HepG2 (cell line): ENCODE measurements at regions not wholly inside any gene's neighbourhood (a gene's known extent, or its start where the extent isn't known, plus 50 kb on each side); places are given as distances from the start of the nearest gene placed in this dataset.

ENCODE experiments used
- ATAC-seq: fragments of 200-7000 bp; cut with Tn5 transposase; 3 replicates; pipeline ENCODE4 v1.9.1; 2020; ENCODE audit warnings: mild to moderate bottlenecking, moderate library complexity
- BruUV-seq: library from RNA; stranded (reverse); fragments of 400-500 nt; replicated peaks from 2 replicates; lab custom pipeline; 2021; lab: Mats Ljungman, UMichigan
- CTCF ChIA-PET: fragments of 300-600 bp; formaldehyde crosslinking; extraction: SDS; loops from one replicate; lab custom pipeline; 2021; ENCODE audit warnings: low total read pairs, inconsistent platforms, low intra/inter-chr PET ratio; lab: Yijun Ruan, JAX
- POLR2A ChIA-PET: fragments of 350-600 bp; sonication (Branson Sonifier 250); formaldehyde crosslinking; loops from one replicate; lab custom pipeline; 2020; ENCODE audit warnings: antibody characterized with exemption, inconsistent platforms; lab: Yijun Ruan, JAX
- DNase-seq: peaks from one replicate; pipeline ENCODE4 v3.0.0-alpha.2; 2015; ENCODE audit warnings: low spot score
- FAIRE-seq: peaks from 3 replicates; lab custom pipeline; 2011; peaks lifted over from hg19 to GRCh38; lab: Jason Lieb, UNC
- H2AFZ ChIP-seq: one replicate; pipeline ENCODE4 v1.6.1; 2011; ENCODE audit warnings: low read length, inconsistent platforms
- H3K27ac ChIP-seq: fragments of 300-600 bp; 3 replicates; pipeline ENCODE4 v1.8.0; 2011; ENCODE audit warnings: mixed run types, mild to moderate bottlenecking, mixed read lengths, low read length, inconsistent platforms; ENCODE audit not compliant: insufficient read depth; ENCODE audit errors: extremely low read length
- H3K27me3 ChIP-seq, 2 experiments: fragments of 200-600 bp in 1 of 2; 2 replicates in 1 of 2; 3 replicates in 1 of 2; pipeline versions ENCODE4 v1.6.0 to v1.8.0; 2011; ENCODE audit warnings: low read length in 2 of 2, mild to moderate bottlenecking in 2 of 2, moderate library complexity in 2 of 2, inconsistent platforms in 1 of 2; ENCODE audit not compliant: insufficient read depth in 2 of 2, control insufficient read depth in 1 of 2
- H3K36me3 ChIP-seq, 2 experiments: fragments of 200-600 bp in 1 of 2; replicated peaks in 1 of 2; 2 replicates in 1 of 2; 3 replicates in 1 of 2; pipeline versions ENCODE4 v1.5.1 to v1.8.0; 2011; ENCODE audit warnings: low read length in 2 of 2, inconsistent platforms in 1 of 2; ENCODE audit not compliant: insufficient read depth in 2 of 2, control insufficient read depth in 1 of 2
- H3K4me1 ChIP-seq: 2 replicates; pipeline ENCODE4 v1.5.1; 2012; ENCODE audit warnings: low read length, inconsistent platforms; ENCODE audit not compliant: insufficient read depth
- H3K4me2 ChIP-seq: 2 replicates; pipeline ENCODE4 v1.6.0; 2011; ENCODE audit warnings: low read depth, low read length, inconsistent platforms
- H3K4me3 ChIP-seq, 3 experiments: fragments of 200-600 bp in 1 of 3; sonication (generic), shearing (Covaris generic) in 1 of 3; replicated peaks in 1 of 3; 2 replicates each; pipeline ENCODE4 v1.5.1; 2011 to 2016; ENCODE audit warnings: low read length in 3 of 3, inconsistent platforms in 2 of 3, low read depth in 2 of 3, mild to moderate bottlenecking in 2 of 3, control low read depth in 1 of 3, mixed read lengths in 1 of 3; ENCODE audit not compliant: insufficient read depth in 1 of 3
- H3K79me2 ChIP-seq: one replicate; pipeline ENCODE4 v1.6.1; 2011; ENCODE audit warnings: low read length, inconsistent platforms; ENCODE audit not compliant: insufficient read depth
- H3K9ac ChIP-seq: 2 replicates; pipeline ENCODE4 v1.6.0; 2011; ENCODE audit warnings: mild to moderate bottlenecking, low read depth, low read length, inconsistent platforms; ENCODE audit not compliant: insufficient read depth
- H3K9me3 ChIP-seq: 2 replicates; pipeline ENCODE4 v1.5.1; 2012; ENCODE audit warnings: mild to moderate bottlenecking, low read length
- H4K20me1 ChIP-seq: 2 replicates; pipeline ENCODE4 v1.6.0; 2011; ENCODE audit warnings: inconsistent platforms, mild to moderate bottlenecking, low read length, moderate library complexity; ENCODE audit not compliant: insufficient read depth
- HNRNPL ChIP-seq: fragments of 200-400 bp; formaldehyde crosslinking; IDR thresholded peaks from 2 replicates; pipeline ENCODE4 v1.6.1; 2017; ENCODE audit warnings: mild to moderate bottlenecking, low read depth, low read length
- MAFF ChIP-seq: IDR thresholded peaks from 2 replicates; pipeline ENCODE4 v1.6.1; 2011; ENCODE audit warnings: low read depth, low read length, improper control_type of control experiment
- MAFK ChIP-seq, 2 experiments: IDR thresholded peaks in 1 of 2; conservative IDR thresholded peaks in 1 of 2; 2 replicates each; pipeline ENCODE4 v1.6.1; 2011; ENCODE audit warnings: improper control_type of control experiment in 2 of 2, low read length in 2 of 2
- REXO4 ChIP-seq: sonication (generic); formaldehyde crosslinking; IDR thresholded peaks from 2 replicates; pipeline ENCODE4 v1.8.0; 2022; ENCODE audit warnings: missing genetic modification reagents, mild to moderate bottlenecking, borderline replicate concordance
- XRCC5 ChIP-seq: fragments of 200-400 bp; formaldehyde crosslinking; optimal IDR thresholded peaks from 2 replicates; pipeline ENCODE3; 2017; ENCODE audit warnings: mild to moderate bottlenecking, low read length
- ZNF660 ChIP-seq: sonication (generic); formaldehyde crosslinking; IDR thresholded peaks from 2 replicates; pipeline ENCODE4 v1.5.1; 2020; ENCODE audit warnings: mild to moderate bottlenecking, low read depth, missing genetic modification reagents, borderline replicate concordance
- WGBS: methylation state at CpG from one replicate; pipeline ENCODE4 v1.1.6; 2017; ENCODE audit warnings: low lambda C conversion rate; 5-methylcytosine and 5-hydroxymethylcytosine counted together
- in situ Hi-C: cut with HindIII; loops from 2 replicates; pipeline ENCODE4 v1.10.0; 2017; ENCODE audit warnings: low pct_unique_long_range_greater_than_20kb; ENCODE audit not compliant: extremely low pct_ligation_motif_present
- intact Hi-C: fragments of 100-400 bp; cut with micrococcal nuclease; formaldehyde crosslinking; loops from one replicate; pipeline ENCODE4 v1.10.0; 2022; ENCODE audit not compliant: unreplicated experiment
- TF ChIP-seq, protein P1 (sequence below): sonication (generic); formaldehyde crosslinking; IDR thresholded peaks from 2 replicates; pipeline ENCODE4 v1.5.0; 2020; ENCODE audit warnings: mild to moderate bottlenecking, missing genetic modification reagents, moderate library complexity
- TF ChIP-seq, protein P2 (sequence below): sonication (generic); formaldehyde crosslinking; IDR thresholded peaks from 2 replicates; pipeline ENCODE4 v1.5.0; 2020; ENCODE audit warnings: mild to moderate bottlenecking, missing genetic modification reagents

DNA sequence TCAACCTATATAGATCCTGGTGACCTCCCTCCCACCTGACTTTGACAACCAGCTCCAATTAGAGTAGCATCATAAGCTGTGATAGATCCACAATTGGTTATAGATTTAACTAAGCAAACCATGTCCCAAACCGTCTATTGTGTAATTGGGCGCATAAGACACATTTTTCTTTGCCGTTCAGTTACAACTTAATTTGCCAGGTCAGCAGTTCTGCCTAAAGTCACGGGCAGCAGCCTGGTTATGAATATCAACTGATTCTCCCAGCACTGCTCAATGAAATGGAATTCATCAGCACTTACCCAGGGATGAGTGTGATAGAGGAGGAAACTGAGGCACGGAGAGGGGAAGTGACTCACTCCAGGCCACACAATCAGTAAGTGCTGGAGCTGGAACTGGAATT lies 73.4 kb downstream of the KLHDC7A start:
- no peaks in the 10 kb centered on the region for H3K4me1 ChIP-seq
- no peak overlapping the region for H3K27ac ChIP-seq
- ChIA-PET CTCF (no interaction called here), POLR2A (no interaction called here)
- H3K9me3 ChIP-seq = no peaks in the 10 kb centered on the region
- FAIRE-seq (no peak), DNase-seq (no peak), ATAC-seq (no peak)
- no peak overlapping the region for H3K9ac ChIP-seq
- no peak overlapping the region for H2AFZ ChIP-seq
- H4K20me1 ChIP-seq = no peaks in the 10 kb centered on the region
- H3K36me3 ChIP-seq = no peaks in the 10 kb centered on the region
- WGBS = 16% methylated on average over 5 of the region's 5 CpGs
- BruUV-seq = no TSS peak
- in situ Hi-C loops = no loop called here
- H3K4me3 ChIP-seq = no peak overlapping the region
- H3K79me2 ChIP-seq = no peaks in the 10 kb centered on the region
- intact Hi-C loops = no loop called here
- TF ChIP-seq REXO4 (no peak), HNRNPL (no peak), MAFK (conservative IDR thresholded peaks at IDR 0.05 in 1 of 2, IDR thresholded peaks at IDR 0.05 in 1 of 2; ENCODE audit: low read length in 2 of 2) (peak; percentile 97 to 99), MAFF (peak; percentile 98), ZNF660 (CRISPR knock-in tag) (no peak), XRCC5 (no peak)
- TF ChIP-seq, protein P1, sequence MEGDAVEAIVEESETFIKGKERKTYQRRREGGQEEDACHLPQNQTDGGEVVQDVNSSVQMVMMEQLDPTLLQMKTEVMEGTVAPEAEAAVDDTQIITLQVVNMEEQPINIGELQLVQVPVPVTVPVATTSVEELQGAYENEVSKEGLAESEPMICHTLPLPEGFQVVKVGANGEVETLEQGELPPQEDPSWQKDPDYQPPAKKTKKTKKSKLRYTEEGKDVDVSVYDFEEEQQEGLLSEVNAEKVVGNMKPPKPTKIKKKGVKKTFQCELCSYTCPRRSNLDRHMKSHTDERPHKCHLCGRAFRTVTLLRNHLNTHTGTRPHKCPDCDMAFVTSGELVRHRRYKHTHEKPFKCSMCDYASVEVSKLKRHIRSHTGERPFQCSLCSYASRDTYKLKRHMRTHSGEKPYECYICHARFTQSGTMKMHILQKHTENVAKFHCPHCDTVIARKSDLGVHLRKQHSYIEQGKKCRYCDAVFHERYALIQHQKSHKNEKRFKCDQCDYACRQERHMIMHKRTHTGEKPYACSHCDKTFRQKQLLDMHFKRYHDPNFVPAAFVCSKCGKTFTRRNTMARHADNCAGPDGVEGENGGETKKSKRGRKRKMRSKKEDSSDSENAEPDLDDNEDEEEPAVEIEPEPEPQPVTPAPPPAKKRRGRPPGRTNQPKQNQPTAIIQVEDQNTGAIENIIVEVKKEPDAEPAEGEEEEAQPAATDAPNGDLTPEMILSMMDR = no peak
- TF ChIP-seq, protein P2, sequence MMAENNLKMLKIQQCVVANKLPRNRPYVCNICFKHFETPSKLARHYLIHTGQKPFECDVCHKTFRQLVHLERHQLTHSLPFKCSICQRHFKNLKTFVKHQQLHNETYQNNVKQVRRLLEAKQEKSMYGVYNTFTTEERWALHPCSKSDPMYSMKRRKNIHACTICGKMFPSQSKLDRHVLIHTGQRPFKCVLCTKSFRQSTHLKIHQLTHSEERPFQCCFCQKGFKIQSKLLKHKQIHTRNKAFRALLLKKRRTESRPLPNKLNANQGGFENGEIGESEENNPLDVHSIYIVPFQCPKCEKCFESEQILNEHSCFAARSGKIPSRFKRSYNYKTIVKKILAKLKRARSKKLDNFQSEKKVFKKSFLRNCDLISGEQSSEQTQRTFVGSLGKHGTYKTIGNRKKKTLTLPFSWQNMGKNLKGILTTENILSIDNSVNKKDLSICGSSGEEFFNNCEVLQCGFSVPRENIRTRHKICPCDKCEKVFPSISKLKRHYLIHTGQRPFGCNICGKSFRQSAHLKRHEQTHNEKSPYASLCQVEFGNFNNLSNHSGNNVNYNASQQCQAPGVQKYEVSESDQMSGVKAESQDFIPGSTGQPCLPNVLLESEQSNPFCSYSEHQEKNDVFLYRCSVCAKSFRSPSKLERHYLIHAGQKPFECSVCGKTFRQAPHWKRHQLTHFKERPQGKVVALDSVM = no peak
- H3K4me2 ChIP-seq = no peak overlapping the region
- H3K27me3 ChIP-seq = peaks cover 5 to 40% of the 10 kb centered on the region in 2 experiments; a peak in 4 of 5 replicates
